ENCODE measurements at regions not wholly inside any gene's neighbourhood (a gene's known extent, or its start where the extent isn't known, plus 50 kb on each side); places are given as distances from the start of the nearest gene placed in this dataset.

- H3K4me2 ChIP-seq (ENCODE audit: insufficient read depth, low read length): no peak overlapping the region
- in situ Hi-C loops (cut with MboI) (no loop called here), intact Hi-C loops (cut with micrococcal nuclease) (no loop called here)
- 4% methylated on average over 8 of the region's 8 CpGs for WGBS (ENCODE audit: insufficient coverage, low coverage, missing lambda C conversion rate)
- ATAC-seq: no peak
- no peak overlapping the region for H3K27ac ChIP-seq (ENCODE audit: extremely low read depth, low read depth, low read length)
- no peaks in the 10 kb centered on the region for H3K36me3 ChIP-seq (ENCODE audit: control insufficient read depth, insufficient read depth, low read length)
- H3K9me1 ChIP-seq (ENCODE audit: control insufficient read depth, insufficient read depth, low read length): no peaks in the 10 kb centered on the region
- ChIA-PET CTCF (ENCODE audit: low intra/inter-chr PET ratio) (no interaction called here), POLR2A (interaction anchor here (0.5 kb wide), 1 partner anchor 14 kb away, joined by 3 read pairs; no protein-coding TSS in a partner anchor)
- H3K79me2 ChIP-seq (ENCODE audit: control insufficient read depth, insufficient read depth, low read length): no peaks in the 10 kb centered on the region
- DNase-seq (ENCODE audit: extremely low read depth in 1 of 4, low spot score in 3 of 4): no peak
- no peak for FAIRE-seq
- H3K4me3 ChIP-seq: no peak overlapping the region
- H3K4me1 ChIP-seq (replicated peaks in 1 of 2; ENCODE audit: control insufficient read depth in 2 of 2, insufficient read depth in 2 of 2, low read length in 2 of 2): no peaks in the 10 kb centered on the region
- H3K9ac ChIP-seq (ENCODE audit: insufficient read depth in 1 of 2, low read depth in 2 of 2, low read length in 2 of 2): no peak overlapping the region
- no peaks in the 10 kb centered on the region for H3K9me3 ChIP-seq (replicated peaks; ENCODE audit: control insufficient read depth, insufficient read depth, low read depth, low read length)
- BruUV-seq (replicated peaks): no TSS peak
- H2AFZ ChIP-seq (ENCODE audit: low read depth, low read length): no peak overlapping the region
- H4K20me1 ChIP-seq (replicated peaks; ENCODE audit: control insufficient read depth, insufficient read depth, low read length): no peaks in the 10 kb centered on the region
- peaks cover 53 to 59% of the 10 kb centered on the region in 2 experiments for H3K27me3 ChIP-seq (ENCODE audit: control insufficient read depth in 2 of 2, insufficient read depth in 2 of 2, low read length in 2 of 2)
- TF ChIP-seq, protein P1, sequence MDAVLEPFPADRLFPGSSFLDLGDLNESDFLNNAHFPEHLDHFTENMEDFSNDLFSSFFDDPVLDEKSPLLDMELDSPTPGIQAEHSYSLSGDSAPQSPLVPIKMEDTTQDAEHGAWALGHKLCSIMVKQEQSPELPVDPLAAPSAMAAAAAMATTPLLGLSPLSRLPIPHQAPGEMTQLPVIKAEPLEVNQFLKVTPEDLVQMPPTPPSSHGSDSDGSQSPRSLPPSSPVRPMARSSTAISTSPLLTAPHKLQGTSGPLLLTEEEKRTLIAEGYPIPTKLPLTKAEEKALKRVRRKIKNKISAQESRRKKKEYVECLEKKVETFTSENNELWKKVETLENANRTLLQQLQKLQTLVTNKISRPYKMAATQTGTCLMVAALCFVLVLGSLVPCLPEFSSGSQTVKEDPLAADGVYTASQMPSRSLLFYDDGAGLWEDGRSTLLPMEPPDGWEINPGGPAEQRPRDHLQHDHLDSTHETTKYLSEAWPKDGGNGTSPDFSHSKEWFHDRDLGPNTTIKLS (IDR thresholded peaks at IDR 0.05; ENCODE audit: borderline replicate concordance, low read depth): no peak
- no peak for TF ChIP-seq PML (IDR thresholded peaks at IDR 0.05; ENCODE audit: low read length)
- TF ChIP-seq ZNF696 (CRISPR knock-in tag; conservative IDR thresholded peaks at IDR 0.05): no peak
- TF ChIP-seq GTF3C2 (IDR thresholded peaks at IDR 0.05; ENCODE audit: borderline replicate concordance, extremely low read depth, insufficient read length): no peak
- TF ChIP-seq CC2D1A (IDR thresholded peaks at IDR 0.05): no peak
- TF ChIP-seq ZNF311 (CRISPR knock-in tag; IDR thresholded peaks at IDR 0.05): no peak
- TF ChIP-seq, protein P2, sequence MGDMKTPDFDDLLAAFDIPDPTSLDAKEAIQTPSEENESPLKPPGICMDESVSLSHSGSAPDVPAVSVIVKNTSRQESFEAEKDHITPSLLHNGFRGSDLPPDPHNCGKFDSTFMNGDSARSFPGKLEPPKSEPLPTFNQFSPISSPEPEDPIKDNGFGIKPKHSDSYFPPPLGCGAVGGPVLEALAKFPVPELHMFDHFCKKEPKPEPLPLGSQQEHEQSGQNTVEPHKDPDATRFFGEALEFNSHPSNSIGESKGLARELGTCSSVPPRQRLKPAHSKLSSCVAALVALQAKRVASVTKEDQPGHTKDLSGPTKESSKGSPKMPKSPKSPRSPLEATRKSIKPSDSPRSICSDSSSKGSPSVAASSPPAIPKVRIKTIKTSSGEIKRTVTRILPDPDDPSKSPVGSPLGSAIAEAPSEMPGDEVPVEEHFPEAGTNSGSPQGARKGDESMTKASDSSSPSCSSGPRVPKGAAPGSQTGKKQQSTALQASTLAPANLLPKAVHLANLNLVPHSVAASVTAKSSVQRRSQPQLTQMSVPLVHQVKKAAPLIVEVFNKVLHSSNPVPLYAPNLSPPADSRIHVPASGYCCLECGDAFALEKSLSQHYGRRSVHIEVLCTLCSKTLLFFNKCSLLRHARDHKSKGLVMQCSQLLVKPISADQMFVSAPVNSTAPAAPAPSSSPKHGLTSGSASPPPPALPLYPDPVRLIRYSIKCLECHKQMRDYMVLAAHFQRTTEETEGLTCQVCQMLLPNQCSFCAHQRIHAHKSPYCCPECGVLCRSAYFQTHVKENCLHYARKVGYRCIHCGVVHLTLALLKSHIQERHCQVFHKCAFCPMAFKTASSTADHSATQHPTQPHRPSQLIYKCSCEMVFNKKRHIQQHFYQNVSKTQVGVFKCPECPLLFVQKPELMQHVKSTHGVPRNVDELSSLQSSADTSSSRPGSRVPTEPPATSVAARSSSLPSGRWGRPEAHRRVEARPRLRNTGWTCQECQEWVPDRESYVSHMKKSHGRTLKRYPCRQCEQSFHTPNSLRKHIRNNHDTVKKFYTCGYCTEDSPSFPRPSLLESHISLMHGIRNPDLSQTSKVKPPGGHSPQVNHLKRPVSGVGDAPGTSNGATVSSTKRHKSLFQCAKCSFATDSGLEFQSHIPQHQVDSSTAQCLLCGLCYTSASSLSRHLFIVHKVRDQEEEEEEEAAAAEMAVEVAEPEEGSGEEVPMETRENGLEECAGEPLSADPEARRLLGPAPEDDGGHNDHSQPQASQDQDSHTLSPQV (IDR thresholded peaks at IDR 0.05): no peak
- TF ChIP-seq ZNF830 (CRISPR knock-in tag; IDR thresholded peaks at IDR 0.05): no peak
- TF ChIP-seq RUNX1 (IDR thresholded peaks at IDR 0.05; ENCODE audit: low read depth): no peak
- TF ChIP-seq TFE3 (CRISPR knock-in tag; IDR thresholded peaks at IDR 0.05): no peak
- no peak for TF ChIP-seq L3MBTL2 (IDR thresholded peaks at IDR 0.05)
Measured at GRCh38 chr6:163691049-163691448, 276.5 kb downstream of the QKI start.

All from K562 (cell line).